ENCODE measurements at regions not wholly inside any gene's neighbourhood (a gene's known extent, or its start where the extent isn't known, plus 50 kb on each side); places are given as distances from the start of the nearest gene placed in this dataset.

GRCh38 chr12:76685246-76685678, 78.7 kb upstream of the ZDHHC17 start:
- no peak overlapping the region for H3K27ac ChIP-seq (ENCODE audit: low read length)
- no peak overlapping the region for H3K4me3 ChIP-seq (ENCODE audit: low read length)
- H3K4me1 ChIP-seq (ENCODE audit: control insufficient read depth, insufficient read depth, low read length), result 0 out of 2 replicates have a peak, but pooled peaks cover 1% of the 10 kb centered on the region
- DNase-seq (ENCODE audit: low read depth, low spot score), result no peak
- no CpG with 5 or more reads among the region's 5 CpGs for WGBS (ENCODE audit: insufficient coverage, insufficient read length)
- no peaks in the 10 kb centered on the region for H3K27me3 ChIP-seq (ENCODE audit: control insufficient read depth, insufficient read depth, low read length)
- no peaks in the 10 kb centered on the region for H3K36me3 ChIP-seq (ENCODE audit: control insufficient read depth, insufficient read depth, low read length)
- H3K9me3 ChIP-seq (ENCODE audit: control insufficient read depth, insufficient read depth, low read length), result no peaks in the 10 kb centered on the region

- no CpG with 5 or more reads among the region's 3 CpGs for WGBS (ENCODE audit: insufficient coverage, insufficient read length)
- Histone ChIP-seq H3K4me3 (ENCODE audit: low read length) (no peak overlapping the region), H3K4me1 (ENCODE audit: control insufficient read depth, insufficient read depth, low read length) (0 out of 2 replicates have a peak, but pooled peaks cover 1% of the 10 kb centered on the region), H3K27ac (ENCODE audit: low read length) (no peak overlapping the region), H3K36me3 (ENCODE audit: control insufficient read depth, insufficient read depth, low read length) (no peaks in the 10 kb centered on the region), H3K9me3 (ENCODE audit: control insufficient read depth, insufficient read depth, low read length) (no peaks in the 10 kb centered on the region), H3K27me3 (ENCODE audit: control insufficient read depth, insufficient read depth, low read length) (no peaks in the 10 kb centered on the region)
- DNase-seq (ENCODE audit: low read depth, low spot score), result no peak
Observed at GRCh38 chr12:76687981-76688380, 75.9 kb upstream of the ZDHHC17 start.

GRCh38 chr12:76688631-76689030, 75.3 kb upstream of the ZDHHC17 start:
- no peak for DNase-seq (ENCODE audit: low read depth, low spot score)
- no CpG with 5 or more reads among the region's 2 CpGs for WGBS (ENCODE audit: insufficient coverage, insufficient read length)
- Histone ChIP-seq H3K27ac (ENCODE audit: low read length) (no peak overlapping the region), H3K4me1 (ENCODE audit: control insufficient read depth, insufficient read depth, low read length) (0 out of 2 replicates have a peak, but pooled peaks cover 1% of the 10 kb centered on the region), H3K36me3 (ENCODE audit: control insufficient read depth, insufficient read depth, low read length) (no peaks in the 10 kb centered on the region), H3K9me3 (ENCODE audit: control insufficient read depth, insufficient read depth, low read length) (no peaks in the 10 kb centered on the region), H3K27me3 (ENCODE audit: control insufficient read depth, insufficient read depth, low read length) (no peaks in the 10 kb centered on the region), H3K4me3 (ENCODE audit: low read length) (no peak overlapping the region)

- Histone ChIP-seq H3K27me3 (ENCODE audit: control insufficient read depth, insufficient read depth, low read length) (no peaks in the 10 kb centered on the region), H3K36me3 (ENCODE audit: control insufficient read depth, insufficient read depth, low read length) (no peaks in the 10 kb centered on the region), H3K27ac (ENCODE audit: low read length) (no peak overlapping the region), H3K4me3 (ENCODE audit: low read length) (no peak overlapping the region), H3K4me1 (ENCODE audit: control insufficient read depth, insufficient read depth, low read length) (no peaks in the 10 kb centered on the region), H3K9me3 (ENCODE audit: control insufficient read depth, insufficient read depth, low read length) (no peaks in the 10 kb centered on the region)
- DNase-seq (ENCODE audit: low read depth, low spot score), result no peak
- WGBS (ENCODE audit: insufficient coverage, insufficient read length), result no CpG with 5 or more reads among the region's 6 CpGs
Observed at GRCh38 chr12:76690921-76691700, 72.8 kb upstream of the ZDHHC17 start.

GRCh38 chr12:76692846-76693245, 71.1 kb upstream of the ZDHHC17 start:
- WGBS (ENCODE audit: insufficient coverage, insufficient read length), result no CpG with 5 or more reads among the region's 3 CpGs
- Histone ChIP-seq H3K36me3 (ENCODE audit: control insufficient read depth, insufficient read depth, low read length) (no peaks in the 10 kb centered on the region), H3K4me3 (ENCODE audit: low read length) (no peak overlapping the region), H3K9me3 (ENCODE audit: control insufficient read depth, insufficient read depth, low read length) (no peaks in the 10 kb centered on the region), H3K4me1 (ENCODE audit: control insufficient read depth, insufficient read depth, low read length) (no peaks in the 10 kb centered on the region), H3K27ac (ENCODE audit: low read length) (no peak overlapping the region), H3K27me3 (ENCODE audit: control insufficient read depth, insufficient read depth, low read length) (no peaks in the 10 kb centered on the region)
- DNase-seq (ENCODE audit: low read depth, low spot score), result no peak

GRCh38 chr12:76694369-76694768, 69.5 kb upstream of the ZDHHC17 start:
- Histone ChIP-seq H3K4me1 (ENCODE audit: control insufficient read depth, insufficient read depth, low read length) (peaks cover 2% of the 10 kb centered on the region; the same call in 1 of the 2 replicates), H3K4me3 (ENCODE audit: low read length) (no peak overlapping the region), H3K9me3 (ENCODE audit: control insufficient read depth, insufficient read depth, low read length) (no peaks in the 10 kb centered on the region), H3K27ac (ENCODE audit: low read length) (no peak overlapping the region), H3K36me3 (ENCODE audit: control insufficient read depth, insufficient read depth, low read length) (no peaks in the 10 kb centered on the region), H3K27me3 (ENCODE audit: control insufficient read depth, insufficient read depth, low read length) (no peaks in the 10 kb centered on the region)
- WGBS (ENCODE audit: insufficient coverage, insufficient read length), result no CpG with 5 or more reads among the region's 7 CpGs
- no peak for DNase-seq (ENCODE audit: low read depth, low spot score)

- WGBS (ENCODE audit: insufficient coverage, insufficient read length), result no CpG with 5 or more reads among the region's 4 CpGs
- Histone ChIP-seq H3K27ac (ENCODE audit: low read length) (no peak overlapping the region), H3K9me3 (ENCODE audit: control insufficient read depth, insufficient read depth, low read length) (no peaks in the 10 kb centered on the region), H3K36me3 (ENCODE audit: control insufficient read depth, insufficient read depth, low read length) (no peaks in the 10 kb centered on the region), H3K4me3 (ENCODE audit: low read length) (no peak overlapping the region), H3K4me1 (ENCODE audit: control insufficient read depth, insufficient read depth, low read length) (peaks cover 2% of the 10 kb centered on the region; the same call in 1 of the 2 replicates), H3K27me3 (ENCODE audit: control insufficient read depth, insufficient read depth, low read length) (no peaks in the 10 kb centered on the region)
- DNase-seq (ENCODE audit: low read depth, low spot score), result no peak
Observed at GRCh38 chr12:76696186-76696585, 67.7 kb upstream of the ZDHHC17 start.

- DNase-seq (ENCODE audit: low read depth, low spot score), result no peak
- H3K27ac ChIP-seq (ENCODE audit: low read length), result no peak overlapping the region
- no peaks in the 10 kb centered on the region for H3K9me3 ChIP-seq (ENCODE audit: control insufficient read depth, insufficient read depth, low read length)
- no CpG with 5 or more reads among the region's 3 CpGs for WGBS (ENCODE audit: insufficient coverage, insufficient read length)
- no peak overlapping the region for H3K4me3 ChIP-seq (ENCODE audit: low read length)
- H3K27me3 ChIP-seq (ENCODE audit: control insufficient read depth, insufficient read depth, low read length), result no peaks in the 10 kb centered on the region
- no peaks in the 10 kb centered on the region for H3K36me3 ChIP-seq (ENCODE audit: control insufficient read depth, insufficient read depth, low read length)
- H3K4me1 ChIP-seq (ENCODE audit: control insufficient read depth, insufficient read depth, low read length), result peaks cover 2% of the 10 kb centered on the region; the same call in 1 of the 2 replicates
Observed at GRCh38 chr12:76697849-76698248, 66.1 kb upstream of the ZDHHC17 start.

- no peak for DNase-seq (ENCODE audit: low read depth, low spot score)
- no peaks in the 10 kb centered on the region for H3K9me3 ChIP-seq (ENCODE audit: control insufficient read depth, insufficient read depth, low read length)
- no peaks in the 10 kb centered on the region for H3K27me3 ChIP-seq (ENCODE audit: control insufficient read depth, insufficient read depth, low read length)
- no peak overlapping the region for H3K27ac ChIP-seq (ENCODE audit: low read length)
- no peak overlapping the region for H3K4me3 ChIP-seq (ENCODE audit: low read length)
- H3K4me1 ChIP-seq (ENCODE audit: control insufficient read depth, insufficient read depth, low read length), result peaks cover 2% of the 10 kb centered on the region; the same call in 1 of the 2 replicates
- H3K36me3 ChIP-seq (ENCODE audit: control insufficient read depth, insufficient read depth, low read length), result no peaks in the 10 kb centered on the region
- WGBS (ENCODE audit: insufficient coverage, insufficient read length), result no CpG with 5 or more reads among the region's 1 CpG
Observed at GRCh38 chr12:76698316-76698715, 65.6 kb upstream of the ZDHHC17 start.

GRCh38 chr12:76698966-76699365, 64.9 kb upstream of the ZDHHC17 start:
- no peak for DNase-seq (ENCODE audit: low read depth, low spot score)
- WGBS (ENCODE audit: insufficient coverage, insufficient read length), result no CpG with 5 or more reads among the region's 7 CpGs
- no peak overlapping the region for H3K27ac ChIP-seq (ENCODE audit: low read length)
- no peaks in the 10 kb centered on the region for H3K27me3 ChIP-seq (ENCODE audit: control insufficient read depth, insufficient read depth, low read length)
- H3K9me3 ChIP-seq (ENCODE audit: control insufficient read depth, insufficient read depth, low read length), result no peaks in the 10 kb centered on the region
- no peak overlapping the region for H3K4me3 ChIP-seq (ENCODE audit: low read length)
- H3K4me1 ChIP-seq (ENCODE audit: control insufficient read depth, insufficient read depth, low read length), result peaks cover 2% of the 10 kb centered on the region; the same call in 1 of the 2 replicates
- H3K36me3 ChIP-seq (ENCODE audit: control insufficient read depth, insufficient read depth, low read length), result no peaks in the 10 kb centered on the region

- no peak for DNase-seq (ENCODE audit: low read depth, low spot score)
- no CpG with 5 or more reads among the region's 1 CpG for WGBS (ENCODE audit: insufficient coverage, insufficient read length)
- Histone ChIP-seq H3K4me3 (ENCODE audit: low read length) (no peak overlapping the region), H3K36me3 (ENCODE audit: control insufficient read depth, insufficient read depth, low read length) (no peaks in the 10 kb centered on the region), H3K27me3 (ENCODE audit: control insufficient read depth, insufficient read depth, low read length) (no peaks in the 10 kb centered on the region), H3K9me3 (ENCODE audit: control insufficient read depth, insufficient read depth, low read length) (no peaks in the 10 kb centered on the region), H3K27ac (ENCODE audit: low read length) (no peak overlapping the region), H3K4me1 (ENCODE audit: control insufficient read depth, insufficient read depth, low read length) (peaks cover 2% of the 10 kb centered on the region; the same call in 1 of the 2 replicates)
Observed at GRCh38 chr12:76701690-76702089, 62.2 kb upstream of the ZDHHC17 start.

Data from iPS DF 6.9 (cell line).